Ishikawa (cell line): ENCODE measurements at regions not wholly inside any gene's neighbourhood (a gene's known extent, or its start where the extent isn't known, plus 50 kb on each side); places are given as distances from the start of the nearest gene placed in this dataset.

Experiments used
- CEBPB ChIP-seq: IDR thresholded peaks from 2 replicates; pipeline ENCODE4 v1.6.1; 2012
- CREB1 ChIP-seq: IDR thresholded peaks from 2 replicates; pipeline ENCODE4 v1.6.1; 2012; ENCODE audit warnings: low read depth
- EGR1 ChIP-seq: IDR thresholded peaks from 2 replicates; pipeline ENCODE4 v1.6.1; 2012
- EP300 ChIP-seq: IDR thresholded peaks from 2 replicates; pipeline ENCODE4 v1.6.1; 2012; ENCODE audit warnings: borderline replicate concordance
- FOXM1 ChIP-seq: IDR thresholded peaks from 2 replicates; pipeline ENCODE4 v1.6.1; 2012; ENCODE audit warnings: low read depth, borderline replicate concordance
- NFIC ChIP-seq: IDR thresholded peaks from 2 replicates; pipeline ENCODE4 v1.6.1; 2012
- RAD21 ChIP-seq: IDR thresholded peaks from 2 replicates; pipeline ENCODE4 v1.6.1; 2012; ENCODE audit warnings: low read depth
- TAF1 ChIP-seq: IDR thresholded peaks from 2 replicates; pipeline ENCODE4 v1.6.1; 2012; ENCODE audit warnings: low read depth, mild to moderate bottlenecking
- TCF12 ChIP-seq: IDR thresholded peaks from 2 replicates; pipeline ENCODE4 v1.6.1; 2012; ENCODE audit warnings: low read depth
- TEAD4 ChIP-seq: IDR thresholded peaks from 2 replicates; pipeline ENCODE4 v1.6.1; 2012
- YY1 ChIP-seq: IDR thresholded peaks from 2 replicates; pipeline ENCODE4 v1.6.1; 2012; ENCODE audit warnings: low read depth
- ZBTB7A ChIP-seq: IDR thresholded peaks from 2 replicates; pipeline ENCODE4 v1.6.1; 2012; ENCODE audit warnings: low read depth
- TF ChIP-seq, protein P1 (sequence below): IDR thresholded peaks from 2 replicates; pipeline ENCODE4 v1.6.1; 2012
- TF ChIP-seq, protein P2 (sequence below): IDR thresholded peaks from 2 replicates; pipeline ENCODE4 v1.6.1; 2012; ENCODE audit warnings: low read depth, mild to moderate bottlenecking
- TF ChIP-seq, protein P3 (sequence below): IDR thresholded peaks from 2 replicates; pipeline ENCODE4 v1.6.1; 2012

DNA sequence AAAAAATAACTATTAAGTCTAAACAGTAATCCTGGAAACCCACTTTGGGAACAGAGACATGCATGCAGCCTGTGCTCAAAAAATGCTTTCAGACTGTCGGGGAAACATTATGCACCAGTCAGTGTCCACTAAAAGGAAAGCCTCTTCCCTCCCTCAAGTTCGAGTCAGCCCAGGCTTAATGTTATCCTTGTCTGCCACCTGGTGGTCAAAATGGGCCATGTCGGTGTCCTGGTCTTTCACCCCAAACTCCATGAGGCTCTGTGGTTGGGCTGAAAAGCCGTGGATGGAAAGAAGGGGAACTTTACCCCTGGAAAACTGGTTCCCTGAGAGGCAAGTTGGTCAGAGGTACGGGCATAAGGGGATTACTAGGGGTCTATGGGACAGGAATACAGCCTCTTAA is 88.4 kb upstream of the ZNF492 start:
- TF ChIP-seq FOXM1 = no peak
- no peak for TF ChIP-seq TAF1
- peak; percentile 50 for TF ChIP-seq RAD21
- no peak for TF ChIP-seq ZBTB7A
- no peak for TF ChIP-seq CEBPB

DNA sequence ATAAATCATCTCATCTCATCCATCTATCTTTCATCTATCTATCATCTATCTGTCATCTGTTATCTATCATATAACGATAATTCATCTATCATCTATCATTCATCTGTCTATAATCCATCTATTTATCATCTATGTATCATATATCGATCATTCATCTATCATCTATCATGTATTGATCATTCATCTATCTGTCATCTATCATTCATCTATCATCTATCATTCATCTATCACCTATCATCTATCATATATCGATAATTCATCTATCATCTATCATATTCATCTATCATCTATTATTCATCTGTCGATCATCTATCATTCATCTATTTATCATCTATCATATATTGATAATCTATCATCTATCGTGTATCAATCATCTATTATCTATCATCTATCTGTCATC is 100.4 kb upstream of the ZNF492 start:
- no peak for TF ChIP-seq TCF12
- no peak for TF ChIP-seq TAF1
- no peak for TF ChIP-seq CEBPB
- TF ChIP-seq, protein P1, sequence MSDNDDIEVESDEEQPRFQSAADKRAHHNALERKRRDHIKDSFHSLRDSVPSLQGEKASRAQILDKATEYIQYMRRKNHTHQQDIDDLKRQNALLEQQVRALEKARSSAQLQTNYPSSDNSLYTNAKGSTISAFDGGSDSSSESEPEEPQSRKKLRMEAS = no peak
- TF ChIP-seq NFIC = no peak
- TF ChIP-seq, protein P2, sequence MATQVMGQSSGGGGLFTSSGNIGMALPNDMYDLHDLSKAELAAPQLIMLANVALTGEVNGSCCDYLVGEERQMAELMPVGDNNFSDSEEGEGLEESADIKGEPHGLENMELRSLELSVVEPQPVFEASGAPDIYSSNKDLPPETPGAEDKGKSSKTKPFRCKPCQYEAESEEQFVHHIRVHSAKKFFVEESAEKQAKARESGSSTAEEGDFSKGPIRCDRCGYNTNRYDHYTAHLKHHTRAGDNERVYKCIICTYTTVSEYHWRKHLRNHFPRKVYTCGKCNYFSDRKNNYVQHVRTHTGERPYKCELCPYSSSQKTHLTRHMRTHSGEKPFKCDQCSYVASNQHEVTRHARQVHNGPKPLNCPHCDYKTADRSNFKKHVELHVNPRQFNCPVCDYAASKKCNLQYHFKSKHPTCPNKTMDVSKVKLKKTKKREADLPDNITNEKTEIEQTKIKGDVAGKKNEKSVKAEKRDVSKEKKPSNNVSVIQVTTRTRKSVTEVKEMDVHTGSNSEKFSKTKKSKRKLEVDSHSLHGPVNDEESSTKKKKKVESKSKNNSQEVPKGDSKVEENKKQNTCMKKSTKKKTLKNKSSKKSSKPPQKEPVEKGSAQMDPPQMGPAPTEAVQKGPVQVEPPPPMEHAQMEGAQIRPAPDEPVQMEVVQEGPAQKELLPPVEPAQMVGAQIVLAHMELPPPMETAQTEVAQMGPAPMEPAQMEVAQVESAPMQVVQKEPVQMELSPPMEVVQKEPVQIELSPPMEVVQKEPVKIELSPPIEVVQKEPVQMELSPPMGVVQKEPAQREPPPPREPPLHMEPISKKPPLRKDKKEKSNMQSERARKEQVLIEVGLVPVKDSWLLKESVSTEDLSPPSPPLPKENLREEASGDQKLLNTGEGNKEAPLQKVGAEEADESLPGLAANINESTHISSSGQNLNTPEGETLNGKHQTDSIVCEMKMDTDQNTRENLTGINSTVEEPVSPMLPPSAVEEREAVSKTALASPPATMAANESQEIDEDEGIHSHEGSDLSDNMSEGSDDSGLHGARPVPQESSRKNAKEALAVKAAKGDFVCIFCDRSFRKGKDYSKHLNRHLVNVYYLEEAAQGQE = no peak
- no peak for TF ChIP-seq ZBTB7A
- no peak for TF ChIP-seq EP300
- TF ChIP-seq, protein P3, sequence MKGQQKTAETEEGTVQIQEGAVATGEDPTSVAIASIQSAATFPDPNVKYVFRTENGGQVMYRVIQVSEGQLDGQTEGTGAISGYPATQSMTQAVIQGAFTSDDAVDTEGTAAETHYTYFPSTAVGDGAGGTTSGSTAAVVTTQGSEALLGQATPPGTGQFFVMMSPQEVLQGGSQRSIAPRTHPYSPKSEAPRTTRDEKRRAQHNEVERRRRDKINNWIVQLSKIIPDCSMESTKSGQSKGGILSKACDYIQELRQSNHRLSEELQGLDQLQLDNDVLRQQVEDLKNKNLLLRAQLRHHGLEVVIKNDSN = no peak
- no peak for TF ChIP-seq RAD21
- no peak for TF ChIP-seq YY1
- no peak for TF ChIP-seq TEAD4
- TF ChIP-seq CREB1 = no peak
- no peak for TF ChIP-seq EGR1
- TF ChIP-seq FOXM1 = no peak

DNA sequence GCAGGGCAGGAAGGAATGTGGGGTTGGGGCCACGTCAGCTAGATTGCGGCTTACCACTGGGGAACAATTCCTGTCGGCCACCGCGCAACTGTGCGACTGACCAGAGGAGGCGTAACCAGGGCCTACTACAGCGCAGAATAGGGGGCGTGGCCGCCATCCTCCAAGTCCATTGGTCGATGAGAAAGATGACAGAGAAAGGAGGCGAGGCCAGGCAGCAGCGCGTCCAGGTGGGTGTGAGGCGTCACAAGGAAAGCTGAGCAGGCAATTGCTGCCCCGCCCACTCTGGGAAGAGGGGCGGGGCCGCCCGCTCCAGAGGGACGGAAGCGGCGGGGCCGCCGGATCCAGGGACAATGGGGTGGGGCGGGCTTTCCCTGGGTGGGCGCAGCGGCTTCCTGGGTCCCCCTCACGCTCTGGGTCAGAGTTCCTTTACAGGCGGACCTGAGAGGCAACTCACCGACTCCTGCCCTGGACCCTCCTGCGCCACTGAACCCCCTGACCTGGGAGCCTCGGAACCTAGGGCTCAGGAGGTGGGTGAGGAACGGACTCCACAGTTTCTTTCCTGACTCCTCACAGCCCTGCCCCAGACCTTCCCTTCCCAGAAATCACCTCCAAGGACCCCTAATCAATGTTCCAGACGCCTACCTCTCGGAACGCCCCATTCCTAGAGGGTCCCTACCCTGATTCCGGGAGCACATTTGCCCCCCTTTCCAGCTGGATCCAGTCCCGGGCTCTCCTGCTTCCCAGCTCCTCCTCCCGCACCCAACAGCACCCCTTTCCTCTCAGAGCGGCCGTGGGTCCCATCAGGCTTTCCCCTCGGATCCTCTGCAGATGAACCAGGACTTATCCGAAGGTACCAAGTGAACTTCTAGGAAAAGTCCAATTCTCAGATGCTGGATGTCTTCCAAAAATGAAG is 101.5 kb upstream of the ZNF492 start:
- TF ChIP-seq TAF1 (no peak), RAD21 (no peak), EGR1 (no peak), TCF12 (no peak)

DNA sequence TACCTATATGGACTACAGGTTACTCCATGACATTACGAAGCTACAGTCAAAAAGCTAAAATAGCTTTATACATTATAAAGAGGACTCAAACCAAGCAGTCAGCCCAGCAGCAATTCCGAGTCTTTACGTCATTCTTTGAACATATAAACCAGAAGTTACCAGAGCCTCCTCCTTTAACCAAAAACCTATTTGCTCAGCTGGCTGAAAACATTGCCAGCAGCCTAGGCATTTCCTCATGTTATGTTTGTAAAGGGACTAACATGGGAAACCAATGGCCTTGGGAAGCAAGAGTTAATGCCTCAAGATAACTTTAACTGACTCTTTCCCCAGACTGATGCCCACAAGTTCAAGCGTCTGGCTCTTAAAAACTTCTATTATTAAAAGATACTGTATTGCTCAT is 104.1 kb upstream of the ZNF492 start:
- TF ChIP-seq TCF12 (no peak), TAF1 (no peak), CREB1 (no peak), NFIC (no peak)
- TF ChIP-seq, protein P1 = no peak

DNA sequence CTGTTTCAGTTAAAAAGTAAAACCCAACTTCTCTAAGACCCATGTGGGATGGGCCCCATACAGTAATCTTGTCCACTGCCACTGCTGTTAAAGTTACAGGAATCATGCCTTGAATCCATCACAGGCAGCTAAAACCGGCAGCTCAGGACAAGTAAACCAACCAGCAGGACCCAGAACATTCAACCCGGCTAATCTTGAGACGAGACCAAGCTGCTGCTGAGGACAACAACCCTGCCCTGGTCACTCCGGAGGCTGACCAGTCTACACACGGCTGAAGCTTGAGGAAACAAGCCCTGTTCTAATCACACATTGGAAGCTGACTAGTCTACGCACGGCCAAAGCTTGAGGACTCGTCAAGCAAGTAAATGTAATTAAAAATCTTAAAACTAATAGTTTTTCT is 105.2 kb upstream of the ZNF492 start:
- TF ChIP-seq FOXM1 (no peak), RAD21 (no peak)

DNA sequence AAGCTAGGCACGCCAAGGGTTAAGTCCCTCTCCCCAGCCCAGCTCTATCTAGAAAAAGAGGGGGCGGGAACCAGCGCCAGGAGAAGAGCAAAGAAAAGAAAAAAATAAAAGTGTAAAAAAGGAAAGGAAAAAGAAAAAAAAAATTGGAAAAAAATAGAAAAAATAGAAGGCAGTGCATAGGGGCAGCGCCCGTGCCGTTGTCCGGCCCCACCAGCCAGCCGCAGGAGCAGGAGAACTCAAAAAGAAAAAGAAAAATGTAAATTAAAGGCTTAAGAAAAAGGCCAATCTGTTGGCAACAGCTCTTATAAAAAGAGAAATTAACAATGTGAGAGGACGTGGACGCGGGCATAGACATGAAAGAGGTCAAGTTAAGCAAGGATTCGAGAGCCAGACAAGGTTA is 105.4 kb upstream of the ZNF98 start:
- TF ChIP-seq NFIC (no peak), TCF12 (no peak), FOXM1 (no peak), TAF1 (no peak), ZBTB7A (no peak)
- TF ChIP-seq, protein P2 = no peak
- TF ChIP-seq, protein P1 = no peak
- TF ChIP-seq, protein P3 = no peak

DNA sequence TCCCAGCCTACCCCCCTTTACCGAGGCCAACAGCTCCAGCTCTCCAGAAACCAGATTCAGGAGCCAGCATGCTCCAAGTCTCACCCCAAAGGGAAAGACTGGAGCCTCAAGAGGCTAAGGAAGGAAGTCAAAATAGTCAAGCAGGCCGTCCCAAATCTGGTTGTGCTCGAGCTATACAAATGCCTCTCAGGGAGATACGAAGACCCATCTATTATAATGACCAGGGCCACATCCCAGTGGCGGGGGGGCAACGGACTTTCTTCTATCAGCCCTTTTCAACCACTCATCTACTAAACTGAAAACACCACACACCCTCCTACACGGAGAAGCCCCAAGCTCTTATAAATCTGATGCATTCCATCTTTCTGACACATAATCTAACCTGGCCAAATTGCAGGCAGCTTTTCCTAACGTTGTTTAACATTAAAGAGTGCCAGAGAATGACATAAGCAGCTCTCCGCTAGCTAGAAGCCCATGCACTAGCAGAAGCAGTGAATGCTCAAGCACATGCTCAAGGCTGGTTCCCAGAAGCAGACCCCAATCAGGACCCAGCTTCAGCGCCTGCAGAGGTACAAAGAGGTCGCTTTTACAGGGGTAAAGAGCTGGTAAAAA is 104.6 kb upstream of the ZNF98 start:
- no peak for TF ChIP-seq RAD21
- TF ChIP-seq ZBTB7A = no peak
- no peak for TF ChIP-seq EGR1
- TF ChIP-seq YY1 = no peak
- no peak for TF ChIP-seq CEBPB
- TF ChIP-seq, protein P3 = no peak
